ENCODE measurements at regions not wholly inside any gene's neighbourhood (a gene's known extent, or its start where the extent isn't known, plus 50 kb on each side); places are given as distances from the start of the nearest gene placed in this dataset.
"Not testable (repeated sequence)": the region's sequence is repeated elsewhere in the genome, so short reads cannot be mapped to it uniquely, and the experiment has no call there.

- not testable (repeated sequence) for DNase-seq (ENCODE audit: low read depth)
Observed at GRCh38 chr21:25155020-25155419, 452.3 kb downstream of the MRPL39 start.

- DNase-seq (ENCODE audit: low read depth) = no peak
Observed at GRCh38 chr21:25149022-25149421, 458.3 kb downstream of the MRPL39 start.

DNA sequence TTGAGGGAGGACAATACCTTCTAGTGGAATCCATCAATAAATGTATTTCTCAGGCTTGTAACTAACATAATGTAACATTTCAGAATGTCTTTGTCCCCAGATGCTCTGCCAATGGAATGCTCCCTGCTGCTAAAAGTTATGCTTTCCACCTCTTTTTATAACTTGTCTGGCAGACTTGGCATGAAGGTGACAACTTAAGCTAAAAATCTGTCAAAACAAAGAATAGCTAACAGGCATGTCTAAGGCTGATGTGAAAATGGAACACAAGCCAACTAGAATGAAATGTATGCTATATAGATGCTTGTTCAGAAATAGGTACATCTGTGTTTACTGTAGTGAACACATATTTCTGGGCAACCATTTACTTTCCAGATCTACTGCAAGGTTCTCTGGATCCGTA is 467.9 kb downstream of the MRPL39 start:
- DNase-seq (ENCODE audit: low read depth) = no peak

- DNase-seq (ENCODE audit: low read depth) = no peak
Observed at GRCh38 chr21:25133939-25134338, 473.3 kb downstream of the MRPL39 start.

DNA sequence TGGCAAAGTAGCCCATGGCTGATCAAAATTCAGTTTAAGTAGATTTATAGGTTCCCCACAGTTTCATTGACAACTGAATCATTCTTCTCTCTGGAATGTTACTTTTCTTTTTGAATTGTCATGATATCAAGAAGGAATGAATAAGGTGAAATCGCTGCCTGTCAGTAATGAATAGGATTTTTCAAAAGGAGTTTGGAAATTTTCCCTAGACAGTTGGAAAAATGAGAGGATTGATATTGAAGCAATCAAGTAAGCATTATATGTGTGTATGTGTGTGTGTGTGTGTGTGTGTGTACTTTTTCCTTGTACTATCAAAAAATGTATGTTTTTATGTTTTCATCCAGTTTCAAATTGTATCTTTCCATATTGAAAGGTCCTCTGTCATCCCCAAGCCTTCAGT is 479.5 kb downstream of the MRPL39 start:
- DNase-seq (ENCODE audit: low read depth) = no peak

DNA sequence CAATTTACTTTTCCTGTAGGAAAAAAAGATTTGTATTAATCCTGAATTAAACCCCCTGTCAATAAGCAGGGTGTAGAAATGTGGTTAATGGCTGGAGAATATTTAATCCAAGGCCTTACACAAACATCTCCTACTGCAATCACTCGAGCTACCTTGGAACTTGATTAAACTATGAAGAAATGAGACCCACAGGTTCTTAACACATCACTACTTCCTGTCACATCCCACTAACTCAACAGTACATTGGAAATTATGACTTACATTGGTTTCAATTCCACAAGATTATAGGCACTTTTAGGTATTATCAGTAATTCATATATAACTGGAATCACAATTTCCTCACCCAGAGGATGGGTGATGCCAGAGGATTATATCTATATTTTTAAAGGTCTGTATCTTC is 480.3 kb downstream of the MRPL39 start:
- no peak for DNase-seq (ENCODE audit: low read depth)

- no peak for DNase-seq (ENCODE audit: low read depth)
Observed at GRCh38 chr21:25126564-25126963, 480.7 kb downstream of the MRPL39 start.

- no peak for DNase-seq (ENCODE audit: low read depth)
Observed at GRCh38 chr21:25118648-25119047, 488.6 kb downstream of the MRPL39 start.

GRCh38 chr21:25115021-25115420 is 492.3 kb downstream of the MRPL39 start:
- DNase-seq (ENCODE audit: low read depth) = no peak

- DNase-seq (ENCODE audit: low read depth) = no peak
Observed at GRCh38 chr21:25107708-25108107, 499.6 kb downstream of the MRPL39 start.

- DNase-seq (ENCODE audit: low read depth) = no peak
Observed at GRCh38 chr21:25103500-25104207, 503.6 kb downstream of the MRPL39 start.

DNA sequence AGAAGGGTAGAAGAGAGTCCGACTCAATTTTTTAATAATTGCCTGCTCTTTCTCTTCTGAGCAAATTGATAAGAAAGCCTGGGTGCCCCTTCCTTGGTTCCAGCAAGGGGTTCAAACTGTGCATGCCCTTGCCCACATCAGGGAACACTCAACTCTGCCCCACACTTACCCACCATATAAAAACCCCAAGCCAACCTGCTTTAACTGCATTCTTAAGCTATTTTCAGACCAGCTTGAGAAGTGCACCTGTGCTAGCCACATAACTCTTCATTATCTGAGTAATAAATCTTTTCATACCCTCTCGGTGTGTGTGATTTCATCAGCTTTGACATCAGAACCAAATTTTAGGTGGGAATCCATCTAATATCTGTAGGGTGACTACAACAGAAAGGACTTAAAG is 509.6 kb downstream of the MRPL39 start:
- no peak for DNase-seq (ENCODE audit: low read depth)

DNA sequence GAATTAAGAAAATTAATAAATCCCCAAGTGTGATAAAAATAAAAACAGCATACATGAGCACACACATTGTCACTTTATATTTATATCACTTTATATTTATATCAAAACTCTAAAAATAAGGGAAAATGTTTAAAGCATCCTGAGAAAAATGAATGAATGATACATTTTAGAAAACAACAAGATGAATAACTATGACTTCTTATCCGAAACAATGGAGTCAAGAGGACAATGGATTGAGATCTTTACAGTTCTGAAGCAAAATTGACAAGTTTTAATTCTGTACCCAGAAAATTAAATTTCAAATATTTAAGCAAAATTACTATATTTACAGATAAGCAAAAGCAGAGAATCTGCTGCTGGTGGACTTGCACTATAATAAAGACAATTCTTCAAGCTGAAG is 512.6 kb downstream of the MRPL39 start:
- DNase-seq (ENCODE audit: low read depth) = no peak

GRCh38 chr21:25092441-25093011 is 514.8 kb downstream of the MRPL39 start:
- no peak for DNase-seq (ENCODE audit: low read depth)

DNA sequence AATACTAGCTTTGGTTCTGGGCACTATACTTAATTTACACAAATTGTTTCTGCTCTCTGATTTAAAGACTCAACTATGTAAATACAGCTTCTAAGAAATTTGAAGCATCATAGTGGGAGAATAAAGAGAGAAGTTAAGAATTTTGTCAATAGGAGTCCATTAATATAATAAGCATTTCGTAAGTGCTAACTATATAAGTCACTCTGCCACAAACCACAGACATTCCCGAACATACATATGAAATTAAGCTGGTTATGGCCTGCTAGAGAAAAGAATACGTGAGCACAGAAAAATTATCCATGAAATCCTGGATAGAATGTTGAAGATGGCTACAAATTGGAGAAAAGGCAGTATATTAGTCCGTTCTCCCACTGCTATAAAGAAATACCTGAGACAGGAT is 526.2 kb downstream of the MRPL39 start:
- DNase-seq (ENCODE audit: low read depth) = no peak

GRCh38 chr21:25080661-25081060 is 526.6 kb downstream of the MRPL39 start:
- DNase-seq (ENCODE audit: low read depth) = no peak

- no peak for DNase-seq (ENCODE audit: low read depth)
Observed at GRCh38 chr21:25080141-25080540, 527.1 kb downstream of the MRPL39 start.

- no peak for DNase-seq (ENCODE audit: low read depth)
Observed at GRCh38 chr21:25079053-25079452, 528.2 kb downstream of the MRPL39 start.

DNA sequence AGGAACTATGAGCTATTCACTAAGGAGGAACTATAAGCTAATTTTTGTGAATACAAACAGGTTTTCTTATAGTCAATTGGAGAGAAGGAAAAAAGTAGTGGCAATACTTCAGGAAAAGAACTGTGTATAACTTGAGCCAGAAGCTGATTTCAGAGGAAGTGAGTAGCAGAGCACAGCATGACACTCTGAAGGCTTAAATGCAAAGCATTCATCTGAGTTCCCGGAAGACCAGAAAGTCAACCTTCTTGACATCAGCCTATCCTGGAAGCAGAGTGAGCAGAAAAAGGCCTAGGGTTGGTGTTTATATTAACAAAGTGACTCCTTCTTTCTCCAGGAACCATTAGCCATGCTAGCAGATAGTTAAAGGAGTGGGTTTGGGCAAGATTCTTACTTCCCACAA is 545.2 kb downstream of the MRPL39 start:
- DNase-seq (ENCODE audit: low read depth) = no peak

- no peak for DNase-seq (ENCODE audit: low read depth)
Observed at GRCh38 chr21:25054689-25055088, 552.6 kb downstream of the MRPL39 start.

DNA sequence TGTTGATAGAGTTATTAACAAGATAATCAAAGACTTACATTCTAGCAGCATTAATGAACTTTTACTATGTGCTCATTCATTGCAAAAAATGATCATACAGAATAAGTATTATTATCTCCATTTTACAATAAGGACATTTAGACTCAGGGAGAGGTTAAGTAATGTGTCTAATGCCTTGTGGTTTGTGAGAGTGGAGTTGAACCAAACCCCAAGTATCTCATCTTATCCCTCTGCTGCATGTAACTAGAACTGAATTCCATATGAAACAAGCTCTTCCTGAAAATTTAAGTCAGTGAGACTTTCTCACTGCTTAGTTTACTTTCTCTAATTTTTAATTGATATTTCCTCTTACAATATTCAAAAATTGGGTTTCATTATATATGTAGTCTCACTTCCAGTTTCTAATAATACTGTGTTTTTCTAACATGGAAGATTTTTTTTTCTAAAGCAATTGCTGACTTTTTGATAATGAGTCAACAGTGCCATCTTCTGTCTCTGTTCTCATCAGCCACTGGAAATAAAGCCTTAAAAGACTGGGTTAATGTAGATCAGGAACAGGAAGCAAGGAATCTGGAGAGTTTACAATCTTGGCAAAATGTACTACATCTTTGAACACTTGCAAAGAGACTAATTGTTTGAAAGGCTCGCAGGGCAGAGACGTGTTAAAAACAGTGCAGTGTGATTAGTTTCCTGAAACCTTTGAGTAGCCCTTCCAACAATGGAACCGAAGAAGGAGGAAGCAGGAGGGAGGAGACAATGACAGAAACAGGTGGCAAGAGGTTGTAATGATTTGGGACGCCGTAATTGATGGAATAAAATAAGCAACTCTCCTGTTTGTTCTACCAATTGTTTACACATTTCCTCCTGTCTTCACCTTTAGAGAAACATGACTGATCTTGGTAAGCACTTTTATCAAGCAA is 567.6 kb downstream of the MRPL39 start:
- DNase-seq (ENCODE audit: low read depth) = peak; percentile 40

DNA sequence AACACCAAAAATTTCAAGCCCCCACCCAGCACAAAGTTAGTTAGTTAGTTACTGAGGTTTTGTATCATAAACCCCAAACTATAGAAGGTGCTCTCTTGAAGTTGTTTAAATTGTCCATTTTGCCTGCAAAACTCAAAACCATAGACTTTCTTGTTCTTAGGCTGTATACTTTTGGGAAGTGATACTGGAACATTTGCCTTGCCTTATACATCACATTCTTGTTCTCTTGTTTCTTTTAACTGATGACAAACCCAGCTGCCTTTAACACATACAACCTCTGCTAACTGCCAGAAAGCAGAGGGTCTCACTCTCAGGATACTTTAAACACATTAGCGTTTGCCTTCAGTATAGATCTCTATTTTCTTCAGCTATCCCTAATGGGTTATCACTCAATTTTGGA is 570.5 kb downstream of the MRPL39 start:
- no peak for DNase-seq (ENCODE audit: low read depth)

- DNase-seq (ENCODE audit: low read depth) = peak; percentile 51
Observed at GRCh38 chr21:25031750-25032149, 575.5 kb downstream of the MRPL39 start.
